ENCODE measurements at regions not wholly inside any gene's neighbourhood (a gene's known extent, or its start where the extent isn't known, plus 50 kb on each side); places are given as distances from the start of the nearest gene placed in this dataset.

- H3K27me3 Mint-ChIP-seq (ENCODE audit: low read depth, unreplicated experiment) = no peaks in the 10 kb centered on the region
- peak overlapping the region; percentile 98 for H3K27ac Mint-ChIP-seq (ENCODE audit: unreplicated experiment)
- peaks cover 72% of the 10 kb centered on the region for H3K4me1 Mint-ChIP-seq (ENCODE audit: low read depth, unreplicated experiment)
- no peaks in the 10 kb centered on the region for H3K9me3 Mint-ChIP-seq (ENCODE audit: unreplicated experiment)
- Histone ChIP-seq H3K4me2 (ENCODE audit: low read length) (peak overlapping the region; percentile 81), H3K9me3 (ENCODE audit: insufficient read depth, low read depth, low read length) (no peaks in the 10 kb centered on the region), H3K9ac (ENCODE audit: low read length) (peak overlapping the region; percentile 91), H3K4me3 (ENCODE audit: insufficient read depth, low read depth, low read length) (no peak overlapping the region), H3K27me3 (ENCODE audit: insufficient read depth, low read length) (no peaks in the 10 kb centered on the region), H3K36me3 (ENCODE audit: insufficient read depth, low read length) (no peaks in the 10 kb centered on the region), H3K4me1 (ENCODE audit: insufficient read depth, low read length) (peaks cover 61% of the 10 kb centered on the region), H3K79me2 (ENCODE audit: insufficient read depth, low read length) (no peaks in the 10 kb centered on the region), H2AFZ (ENCODE audit: low read depth, low read length) (no peak overlapping the region), H4K20me1 (ENCODE audit: insufficient read depth, low read length) (no peaks in the 10 kb centered on the region), H3K27ac (ENCODE audit: low read depth, low read length) (peak overlapping the region; percentile 99)
- TF ChIP-seq CTCF (IDR thresholded peaks at IDR 0.05; ENCODE audit: insufficient read depth, low read depth, low read length) = no peak
- TF ChIP-seq EZH2 (IDR thresholded peaks at IDR 0.05; ENCODE audit: insufficient read depth, low read length) = no peak
- no peaks in the 10 kb centered on the region for H3K36me3 Mint-ChIP-seq (ENCODE audit: low read depth, unreplicated experiment)
- peak overlapping the region; percentile 76 for H3K4me3 Mint-ChIP-seq (ENCODE audit: unreplicated experiment)
- DNase-seq (ENCODE audit: low read depth) (peak; percentile 98), FAIRE-seq (no peak)
Observed at GRCh38 chr1:234721476-234722269, 111.7 kb upstream of the IRF2BP2 start.

- H2AFZ ChIP-seq (ENCODE audit: low read depth, low read length) = no peak overlapping the region
- no peaks in the 10 kb centered on the region for H3K9me3 ChIP-seq (ENCODE audit: insufficient read depth, low read depth, low read length)
- no peaks in the 10 kb centered on the region for H4K20me1 ChIP-seq (ENCODE audit: insufficient read depth, low read length)
- Mint-ChIP-seq H3K4me3 (ENCODE audit: unreplicated experiment) (no peak overlapping the region), H3K9me3 (ENCODE audit: unreplicated experiment) (no peaks in the 10 kb centered on the region), H3K36me3 (ENCODE audit: low read depth, unreplicated experiment) (no peaks in the 10 kb centered on the region), H3K27ac (ENCODE audit: unreplicated experiment) (peak overlapping the region; percentile 49), H3K27me3 (ENCODE audit: low read depth, unreplicated experiment) (no peaks in the 10 kb centered on the region), H3K4me1 (ENCODE audit: low read depth, unreplicated experiment) (peaks cover 65% of the 10 kb centered on the region)
- no peak overlapping the region for H3K4me3 ChIP-seq (ENCODE audit: insufficient read depth, low read depth, low read length)
- H3K27ac ChIP-seq (ENCODE audit: low read depth, low read length) = peak overlapping the region; percentile 99
- peak overlapping the region; percentile 81 for H3K4me2 ChIP-seq (ENCODE audit: low read length)
- no peak for TF ChIP-seq EZH2 (IDR thresholded peaks at IDR 0.05; ENCODE audit: insufficient read depth, low read length)
- H3K4me1 ChIP-seq (ENCODE audit: insufficient read depth, low read length) = peaks cover 54% of the 10 kb centered on the region
- H3K9ac ChIP-seq (ENCODE audit: low read length) = peak overlapping the region; percentile 91
- no peaks in the 10 kb centered on the region for H3K36me3 ChIP-seq (ENCODE audit: insufficient read depth, low read length)
- FAIRE-seq = no peak
- no peaks in the 10 kb centered on the region for H3K27me3 ChIP-seq (ENCODE audit: insufficient read depth, low read length)
- peak; percentile 60 for DNase-seq (ENCODE audit: low read depth)
- H3K79me2 ChIP-seq (ENCODE audit: insufficient read depth, low read length) = no peaks in the 10 kb centered on the region
Observed at GRCh38 chr1:234720709-234721441, 110.9 kb upstream of the IRF2BP2 start.

- TF ChIP-seq EZH2 (IDR thresholded peaks at IDR 0.05; ENCODE audit: insufficient read depth, low read length) (no peak), CTCF (IDR thresholded peaks at IDR 0.05; ENCODE audit: insufficient read depth, low read depth, low read length) (no peak)
- Histone ChIP-seq H3K27ac (ENCODE audit: low read depth, low read length) (no peak overlapping the region), H3K4me2 (ENCODE audit: low read length) (no peak overlapping the region), H2AFZ (ENCODE audit: low read depth, low read length) (no peak overlapping the region), H3K4me1 (ENCODE audit: insufficient read depth, low read length) (peaks cover 42% of the 10 kb centered on the region), H3K36me3 (ENCODE audit: insufficient read depth, low read length) (no peaks in the 10 kb centered on the region), H4K20me1 (ENCODE audit: insufficient read depth, low read length) (no peaks in the 10 kb centered on the region), H3K9ac (ENCODE audit: low read length) (no peak overlapping the region), H3K27me3 (ENCODE audit: insufficient read depth, low read length) (no peaks in the 10 kb centered on the region), H3K4me3 (ENCODE audit: insufficient read depth, low read depth, low read length) (no peak overlapping the region), H3K9me3 (ENCODE audit: insufficient read depth, low read depth, low read length) (no peaks in the 10 kb centered on the region), H3K79me2 (ENCODE audit: insufficient read depth, low read length) (no peaks in the 10 kb centered on the region)
- Mint-ChIP-seq H3K4me3 (ENCODE audit: unreplicated experiment) (no peak overlapping the region), H3K9me3 (ENCODE audit: unreplicated experiment) (no peaks in the 10 kb centered on the region), H3K27ac (ENCODE audit: unreplicated experiment) (peak overlapping the region; percentile 58), H3K36me3 (ENCODE audit: low read depth, unreplicated experiment) (no peaks in the 10 kb centered on the region), H3K27me3 (ENCODE audit: low read depth, unreplicated experiment) (no peaks in the 10 kb centered on the region), H3K4me1 (ENCODE audit: low read depth, unreplicated experiment) (peaks cover 56% of the 10 kb centered on the region)
- no peak for FAIRE-seq
- DNase-seq (ENCODE audit: low read depth) = no peak
Observed at GRCh38 chr1:234719454-234720251, 109.7 kb upstream of the IRF2BP2 start.

All from astrocyte (in vitro differentiated cells and primary cell).